NCI-H226 (cell line): ENCODE measurements at regions not wholly inside any gene's neighbourhood (a gene's known extent, or its start where the extent isn't known, plus 50 kb on each side); places are given as distances from the start of the nearest gene placed in this dataset.
"Not testable (repeated sequence)": the region's sequence is repeated elsewhere in the genome, so short reads cannot be mapped to it uniquely, and the experiment has no call there.

ENCODE experiments used
- DNase-seq: peaks from one replicate; pipeline ENCODE4 v3.0.0-alpha.2; 2015

GRCh38 chr2:234178330-234179030 lies 128.0 kb downstream of the SPP2 start:
- DNase-seq = no peak

DNA sequence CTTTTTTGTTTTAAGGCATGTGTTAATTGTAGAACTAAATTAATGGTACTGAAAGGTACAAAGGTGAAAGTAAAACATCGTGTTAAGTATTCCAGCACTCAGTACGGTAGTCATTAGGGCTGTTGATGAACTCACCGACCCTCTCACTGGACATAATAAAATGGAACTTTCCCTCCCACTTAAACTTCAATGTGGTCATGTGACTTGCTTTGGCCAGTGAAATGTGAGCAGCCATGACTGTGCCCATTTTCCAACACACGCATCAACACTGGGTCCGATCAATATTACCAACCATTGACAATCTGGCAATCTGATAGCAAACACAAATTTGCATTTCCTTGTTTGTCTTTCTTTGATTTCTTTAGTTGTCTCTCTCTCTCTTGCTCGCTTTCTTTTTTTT lies 125.1 kb downstream of the SPP2 start:
- no peak for DNase-seq

GRCh38 chr2:234174742-234175141 lies 124.2 kb downstream of the SPP2 start:
- no peak for DNase-seq

- DNase-seq = no peak
These were observed 122.0 kb downstream of the SPP2 start for GRCh38 chr2:234172532-234172931.

DNA sequence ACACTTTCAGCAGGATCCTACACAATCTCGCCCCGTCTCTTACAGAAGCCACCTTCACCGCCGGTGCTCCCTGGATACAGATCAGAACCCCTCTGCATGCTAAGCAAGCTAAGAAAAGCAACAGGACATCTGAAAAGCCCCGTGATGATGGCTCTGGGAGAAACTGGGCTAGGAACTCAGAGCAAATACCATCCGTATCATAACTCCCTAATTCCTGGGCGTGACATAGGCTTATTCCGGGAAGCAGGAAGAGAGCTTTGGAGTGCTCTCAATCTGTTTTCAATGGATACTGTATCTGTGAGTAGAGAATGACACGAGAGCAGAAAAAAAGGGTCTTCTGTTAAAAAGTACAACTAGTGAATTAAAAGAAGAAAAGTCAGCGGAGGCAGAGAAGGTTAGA lies 121.6 kb downstream of the SPP2 start:
- DNase-seq = no peak

DNA sequence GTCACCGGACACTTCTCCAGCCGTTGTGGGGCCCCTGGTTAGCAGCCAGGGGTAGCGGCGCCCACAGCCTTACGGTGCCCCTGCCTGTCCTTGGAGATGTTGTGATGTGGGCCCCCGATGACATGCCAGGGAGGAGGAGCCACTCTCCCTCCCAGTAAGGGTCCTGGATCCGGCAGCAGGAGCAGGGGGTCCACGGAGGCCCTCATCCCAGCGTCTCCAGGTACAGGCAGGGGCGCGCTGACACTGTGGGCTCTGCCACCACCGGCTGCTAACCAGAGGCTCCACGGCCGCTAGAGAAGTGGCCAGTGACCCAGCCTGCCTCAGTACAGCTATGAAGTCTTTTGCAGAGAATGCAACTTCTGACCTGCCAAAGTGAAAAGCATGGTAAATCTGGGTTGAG lies 121.2 kb downstream of the SPP2 start:
- no peak for DNase-seq

- no peak for DNase-seq
These were observed 119.2 kb downstream of the SPP2 start for GRCh38 chr2:234169674-234170073.

GRCh38 chr2:234168605-234169570 lies 118.4 kb downstream of the SPP2 start:
- DNase-seq = peak; percentile 70

DNA sequence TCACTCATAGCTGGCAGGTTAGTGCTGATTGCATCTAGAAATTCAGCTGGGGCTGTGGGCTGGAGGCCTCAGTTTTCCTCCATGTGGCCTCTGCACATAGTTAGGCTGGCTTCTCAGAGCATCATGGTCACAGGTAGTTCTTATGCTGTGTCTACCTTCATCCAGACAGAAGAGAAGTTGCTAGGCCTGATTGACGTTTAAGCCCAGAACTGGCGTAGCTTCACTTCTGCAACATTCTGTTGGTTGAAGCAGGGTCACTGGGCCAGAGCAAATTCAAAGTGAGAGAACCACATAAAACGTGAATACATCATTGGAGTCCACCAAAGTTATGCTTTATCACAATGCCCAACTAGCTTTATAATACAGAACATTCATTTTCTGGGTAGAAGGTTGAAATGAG lies 116.0 kb downstream of the SPP2 start:
- DNase-seq = no peak

DNA sequence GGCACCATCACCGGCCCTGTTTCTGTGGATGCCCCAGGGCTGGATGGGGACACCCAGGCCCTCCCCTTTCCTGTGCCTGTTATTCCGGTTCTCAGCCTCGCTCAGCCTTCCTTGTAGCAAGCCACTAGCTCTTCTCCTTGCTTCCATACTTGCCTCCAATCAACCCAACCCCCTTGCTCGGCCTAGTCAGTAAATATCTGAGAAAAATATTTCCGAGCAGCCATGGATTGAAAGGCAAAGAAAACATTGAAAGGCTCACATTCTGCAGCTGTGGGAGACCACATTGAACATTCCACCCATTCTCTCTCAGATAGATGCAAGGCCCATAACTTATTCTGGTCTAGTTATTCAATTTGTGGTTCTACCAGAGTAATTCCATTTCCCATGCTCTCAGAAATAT lies 114.9 kb downstream of the SPP2 start:
- no peak for DNase-seq

DNA sequence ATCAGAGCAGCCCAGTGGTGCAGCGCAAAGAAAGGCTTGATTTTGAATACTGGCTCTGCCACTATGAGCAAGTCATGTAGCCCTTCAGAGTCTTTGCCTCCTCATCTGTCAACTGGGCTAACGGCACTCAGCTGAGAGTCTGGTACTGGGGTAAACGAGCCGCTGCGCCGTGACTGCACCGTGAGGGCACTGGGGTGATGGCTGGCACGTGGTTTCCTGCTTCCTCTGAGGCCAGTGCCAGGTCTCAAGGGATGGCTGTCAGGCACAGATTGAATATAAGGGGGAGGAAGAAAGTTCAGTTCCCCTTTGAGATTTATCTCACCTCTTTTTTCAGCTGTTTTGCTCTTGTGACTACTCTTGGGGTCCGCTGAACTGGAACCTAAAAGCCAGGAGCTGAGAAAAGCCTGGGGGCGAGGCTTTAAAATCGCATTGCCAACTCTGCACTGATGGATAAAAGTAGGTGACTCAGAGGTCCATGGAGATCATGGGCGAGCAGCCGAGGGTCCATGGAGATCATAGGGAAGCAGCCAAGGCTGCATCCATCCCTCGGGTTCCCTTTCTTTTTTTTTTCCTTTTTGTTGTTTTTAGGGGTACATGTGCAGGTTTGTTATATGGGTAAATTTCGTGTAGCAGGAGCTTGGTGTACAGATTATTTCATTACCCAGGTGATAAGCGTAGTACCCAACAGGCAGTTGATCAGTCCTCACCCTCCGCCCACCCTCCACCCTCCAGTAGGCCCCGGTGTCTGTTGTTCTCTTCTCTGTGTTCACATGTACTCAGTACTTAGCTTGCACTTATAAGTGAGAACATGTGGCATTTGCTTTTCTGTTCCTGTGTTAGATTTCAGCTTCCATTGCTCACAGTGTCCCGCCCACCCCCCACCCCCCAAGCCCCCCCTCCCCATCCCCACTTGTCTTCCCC lies 114.3 kb downstream of the SPP2 start:
- DNase-seq = no peak

DNA sequence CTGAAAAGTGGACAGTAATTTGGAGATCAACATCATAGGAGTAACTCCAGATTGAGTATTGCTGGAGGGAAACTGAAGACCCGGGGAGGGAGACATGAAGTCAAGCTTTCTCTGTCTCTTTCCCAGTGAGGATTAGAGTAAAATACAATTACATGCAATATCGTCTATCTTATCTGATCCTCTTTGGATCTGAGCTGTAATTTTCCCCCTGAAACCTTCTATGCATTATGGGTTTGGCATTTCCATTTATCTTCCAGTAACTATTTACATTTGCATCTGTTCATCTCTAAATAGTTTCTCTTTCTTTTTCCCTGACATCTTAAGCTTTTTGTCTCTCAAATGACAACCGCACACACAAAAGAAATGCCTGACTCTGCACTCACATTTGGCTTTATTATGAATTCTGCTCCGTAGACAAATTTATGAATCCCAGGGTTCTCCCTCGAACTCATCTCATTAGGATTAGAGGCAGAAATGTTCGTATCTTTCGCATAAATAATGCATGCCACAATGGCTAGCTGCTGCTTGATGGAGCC lies 113.1 kb downstream of the SPP2 start:
- no peak for DNase-seq

- no peak for DNase-seq
These were observed 112.4 kb downstream of the SPP2 start for GRCh38 chr2:234162861-234163260.

DNA sequence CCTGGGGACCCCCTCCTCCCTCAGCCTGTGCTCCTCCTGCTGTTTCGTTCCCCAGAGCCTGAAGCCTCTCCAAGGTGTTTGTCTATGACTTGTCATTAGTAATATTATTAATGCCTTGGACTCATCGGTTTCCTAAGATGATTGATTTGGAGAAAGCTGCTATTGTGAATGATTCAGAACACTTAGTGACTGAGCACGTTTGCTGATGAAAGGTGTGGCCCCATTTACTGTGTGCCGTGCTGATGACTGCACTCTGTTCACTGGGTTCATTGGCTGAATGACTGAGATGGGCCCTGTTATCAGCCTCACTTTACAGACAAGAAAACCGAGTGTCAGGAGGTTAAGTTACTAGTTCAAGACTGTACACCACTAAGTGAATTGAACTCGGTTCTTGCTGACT lies 111.4 kb downstream of the SPP2 start:
- DNase-seq = no peak

DNA sequence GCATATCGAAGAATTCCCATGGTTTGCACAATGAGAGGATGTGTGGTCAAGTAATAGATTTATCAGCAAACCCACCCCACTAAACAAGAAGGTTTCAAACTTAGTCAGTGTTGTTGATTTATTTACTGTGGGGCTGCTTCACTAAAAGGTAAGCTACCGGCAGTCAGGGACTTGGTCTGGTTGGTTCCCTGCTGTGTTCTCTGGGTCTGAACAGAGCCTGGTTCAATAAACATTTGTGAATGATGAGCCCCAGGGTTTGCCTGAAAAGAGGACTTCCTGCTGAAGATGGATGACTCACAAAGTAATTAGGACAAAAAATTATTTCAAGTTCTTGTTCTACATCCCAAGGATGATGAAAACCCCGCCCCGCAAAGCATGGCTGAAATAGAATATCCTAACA lies 108.3 kb downstream of the SPP2 start:
- no peak for DNase-seq

DNA sequence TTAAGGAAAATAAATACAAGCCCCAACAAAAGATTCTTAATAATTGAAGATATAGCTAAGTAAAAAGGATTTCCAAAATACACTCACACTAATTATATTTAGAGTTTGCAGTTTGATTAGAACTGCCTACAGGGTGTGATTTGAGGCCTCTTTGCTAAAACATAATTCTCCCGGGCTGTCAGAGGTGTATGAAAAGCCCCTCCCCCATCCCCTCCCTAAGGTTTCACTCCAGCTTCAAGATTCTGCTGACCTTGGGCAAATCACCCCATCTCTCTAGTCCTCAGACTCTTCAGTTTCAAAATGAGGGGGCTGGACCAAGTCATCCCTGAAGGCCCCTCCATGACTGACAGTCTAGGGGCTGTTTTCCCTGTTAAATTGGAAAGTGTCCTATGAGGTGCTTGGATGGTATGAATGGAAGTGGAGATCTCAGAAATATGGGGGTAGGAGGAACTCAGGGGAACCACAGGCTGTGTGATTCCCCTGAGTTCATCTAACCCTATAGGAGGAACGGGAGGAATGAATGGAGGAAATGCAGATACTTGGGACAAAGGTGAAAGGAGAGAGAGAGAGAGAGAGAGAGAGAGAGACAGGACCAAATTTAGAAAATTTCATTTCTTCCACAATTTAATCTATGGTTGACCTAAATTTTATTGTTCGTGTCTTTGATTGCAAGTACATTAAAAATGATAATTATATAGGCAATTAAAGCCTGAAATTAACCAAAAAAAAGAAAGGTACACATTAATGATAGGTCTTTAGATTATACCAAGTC lies 107.5 kb downstream of the SPP2 start:
- no peak for DNase-seq

- no peak for DNase-seq
These were observed 105.8 kb downstream of the SPP2 start for GRCh38 chr2:234156326-234156725.

- DNase-seq = not testable (repeated sequence)
These were observed 102.3 kb downstream of the SPP2 start for GRCh38 chr2:234152835-234153234.

DNA sequence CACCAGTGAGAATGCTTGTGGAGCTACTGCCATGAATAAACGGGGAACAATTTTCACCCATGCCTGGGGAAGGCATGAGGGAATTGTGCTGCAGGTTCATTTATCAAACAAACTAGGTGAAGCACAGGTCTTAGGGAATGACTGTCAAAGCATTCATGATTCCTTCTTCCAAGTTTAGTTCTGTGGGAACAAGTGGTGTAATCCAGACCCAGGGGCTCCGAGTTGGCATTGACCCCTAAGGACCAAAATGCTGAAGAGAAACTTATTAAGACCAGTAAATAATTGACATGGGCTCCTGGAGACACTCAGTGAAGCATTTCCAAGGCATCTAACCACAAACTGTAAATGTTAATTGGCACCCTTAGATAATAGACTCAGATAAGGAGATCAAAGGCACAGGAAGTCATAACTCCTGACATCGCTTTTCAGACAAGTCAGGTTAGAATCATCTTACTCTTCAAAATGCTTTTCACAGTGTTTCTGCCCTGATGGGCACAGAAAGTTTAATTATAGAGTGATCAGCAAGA lies 96.9 kb downstream of the SPP2 start:
- DNase-seq = no peak

DNA sequence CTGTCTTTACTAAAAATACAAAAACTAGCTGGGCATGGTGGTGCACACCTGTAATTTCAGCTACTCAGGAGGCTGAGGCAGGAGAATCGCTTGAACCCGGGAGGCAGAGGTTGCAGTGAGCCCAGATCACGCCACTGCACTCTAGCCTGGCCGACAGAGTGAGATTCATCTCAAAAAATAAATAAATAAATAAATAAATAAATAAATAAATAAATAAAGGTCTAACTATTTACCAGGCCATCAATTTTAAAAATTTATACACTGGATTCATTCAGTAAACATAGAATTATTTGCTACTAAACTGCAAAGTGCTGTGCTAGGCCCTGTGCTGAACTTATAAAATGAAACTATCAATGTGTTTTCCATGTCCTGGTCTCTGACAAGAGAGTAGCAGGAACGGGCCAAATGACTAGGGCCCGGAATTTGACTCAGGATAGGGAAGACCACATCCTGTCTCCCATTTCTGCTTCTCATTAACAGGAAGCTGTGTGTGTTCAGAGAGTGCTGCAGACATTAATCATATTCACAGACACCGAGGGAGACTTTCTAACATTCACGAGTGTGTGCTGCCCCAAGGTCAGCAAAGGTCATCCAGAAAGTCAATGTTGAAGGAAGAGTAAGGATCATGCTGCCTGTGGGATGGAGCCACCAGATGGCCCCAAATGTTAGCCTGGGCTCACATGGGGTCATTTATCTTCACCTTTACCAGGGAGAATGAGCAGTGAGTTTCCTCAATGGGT lies 95.8 kb downstream of the SPP2 start:
- peak; percentile 84 for DNase-seq

- no peak for DNase-seq
These were observed 95.0 kb downstream of the SPP2 start for GRCh38 chr2:234145511-234145910.
